Chondrocyte (in vitro differentiated cells): ENCODE measurements at regions not wholly inside any gene's neighbourhood (a gene's known extent, or its start where the extent isn't known, plus 50 kb on each side); places are given as distances from the start of the nearest gene placed in this dataset.
A peak's percentile ranks its signal among the peaks of the same experiment; 100 is the strongest.

Source experiments
- DNase-seq: peaks from one replicate; pipeline ENCODE4 v3.0.0; 2021; ENCODE audit warnings: mixed read lengths, low spot score
- H3K27ac Mint-ChIP-seq: one replicate; pipeline ENCODE4 v1.8.0; 2021; ENCODE audit warnings: mild to moderate bottlenecking, moderate library complexity, mixed read lengths; ENCODE audit not compliant: unreplicated experiment
- H3K27me3 Mint-ChIP-seq: 2 replicates; pipeline ENCODE4 v1.8.0; 2021; ENCODE audit warnings: low read depth, mixed read lengths
- H3K36me3 Mint-ChIP-seq: 2 replicates; pipeline ENCODE4 v1.8.0; 2021; ENCODE audit warnings: low read depth, mixed read lengths
- H3K4me1 Mint-ChIP-seq: 2 replicates; pipeline ENCODE4 v1.8.0; 2021; ENCODE audit warnings: low read depth, mild to moderate bottlenecking, mixed read lengths
- H3K4me3 Mint-ChIP-seq: one replicate; pipeline ENCODE4 v1.8.0; 2021; ENCODE audit warnings: mild to moderate bottlenecking, moderate library complexity, mixed read lengths; ENCODE audit not compliant: unreplicated experiment
- H3K9me3 Mint-ChIP-seq: 2 replicates; pipeline ENCODE4 v1.8.0; 2021; ENCODE audit warnings: low read depth, mixed read lengths
- TF ChIP-seq, protein P1 (sequence below): fragments of 200-600 bp; sonication (generic); IDR thresholded peaks from 2 replicates; pipeline ENCODE4 v1.5.0; 2021; ENCODE audit warnings: antibody characterized with exemption, mild to moderate bottlenecking, moderate library complexity

DNA sequence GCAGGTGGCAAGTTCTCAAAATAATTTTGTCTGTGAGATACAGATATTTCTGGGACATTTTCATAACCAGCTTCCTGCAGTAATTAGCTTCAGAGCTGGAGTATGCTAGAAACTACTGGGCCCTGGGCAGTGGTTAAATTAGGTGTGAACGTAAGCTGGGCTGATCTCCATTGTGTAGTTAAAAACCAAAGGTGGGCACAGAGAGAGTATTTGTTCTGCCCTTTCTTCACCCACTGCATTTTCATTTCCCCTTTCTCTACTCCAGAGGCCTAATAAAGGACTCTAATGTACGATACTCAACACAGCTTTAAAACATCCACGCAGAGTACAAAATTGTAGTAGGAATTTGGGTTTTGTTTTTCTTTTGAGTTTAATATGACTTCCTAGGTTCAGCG lies 252.7 kb downstream of the SPRY1 start:
- peak overlapping the region; percentile 38 for H3K4me3 Mint-ChIP-seq
- TF ChIP-seq, protein P1, sequence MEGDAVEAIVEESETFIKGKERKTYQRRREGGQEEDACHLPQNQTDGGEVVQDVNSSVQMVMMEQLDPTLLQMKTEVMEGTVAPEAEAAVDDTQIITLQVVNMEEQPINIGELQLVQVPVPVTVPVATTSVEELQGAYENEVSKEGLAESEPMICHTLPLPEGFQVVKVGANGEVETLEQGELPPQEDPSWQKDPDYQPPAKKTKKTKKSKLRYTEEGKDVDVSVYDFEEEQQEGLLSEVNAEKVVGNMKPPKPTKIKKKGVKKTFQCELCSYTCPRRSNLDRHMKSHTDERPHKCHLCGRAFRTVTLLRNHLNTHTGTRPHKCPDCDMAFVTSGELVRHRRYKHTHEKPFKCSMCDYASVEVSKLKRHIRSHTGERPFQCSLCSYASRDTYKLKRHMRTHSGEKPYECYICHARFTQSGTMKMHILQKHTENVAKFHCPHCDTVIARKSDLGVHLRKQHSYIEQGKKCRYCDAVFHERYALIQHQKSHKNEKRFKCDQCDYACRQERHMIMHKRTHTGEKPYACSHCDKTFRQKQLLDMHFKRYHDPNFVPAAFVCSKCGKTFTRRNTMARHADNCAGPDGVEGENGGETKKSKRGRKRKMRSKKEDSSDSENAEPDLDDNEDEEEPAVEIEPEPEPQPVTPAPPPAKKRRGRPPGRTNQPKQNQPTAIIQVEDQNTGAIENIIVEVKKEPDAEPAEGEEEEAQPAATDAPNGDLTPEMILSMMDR, result no peak
- H3K27ac Mint-ChIP-seq, result peak overlapping the region; percentile 99
- H3K27me3 Mint-ChIP-seq, result no peaks in the 10 kb centered on the region
- H3K4me1 Mint-ChIP-seq, result peaks cover 59% of the 10 kb centered on the region
- H3K36me3 Mint-ChIP-seq, result no peaks in the 10 kb centered on the region
- DNase-seq, result no peak
- no peaks in the 10 kb centered on the region for H3K9me3 Mint-ChIP-seq

DNA sequence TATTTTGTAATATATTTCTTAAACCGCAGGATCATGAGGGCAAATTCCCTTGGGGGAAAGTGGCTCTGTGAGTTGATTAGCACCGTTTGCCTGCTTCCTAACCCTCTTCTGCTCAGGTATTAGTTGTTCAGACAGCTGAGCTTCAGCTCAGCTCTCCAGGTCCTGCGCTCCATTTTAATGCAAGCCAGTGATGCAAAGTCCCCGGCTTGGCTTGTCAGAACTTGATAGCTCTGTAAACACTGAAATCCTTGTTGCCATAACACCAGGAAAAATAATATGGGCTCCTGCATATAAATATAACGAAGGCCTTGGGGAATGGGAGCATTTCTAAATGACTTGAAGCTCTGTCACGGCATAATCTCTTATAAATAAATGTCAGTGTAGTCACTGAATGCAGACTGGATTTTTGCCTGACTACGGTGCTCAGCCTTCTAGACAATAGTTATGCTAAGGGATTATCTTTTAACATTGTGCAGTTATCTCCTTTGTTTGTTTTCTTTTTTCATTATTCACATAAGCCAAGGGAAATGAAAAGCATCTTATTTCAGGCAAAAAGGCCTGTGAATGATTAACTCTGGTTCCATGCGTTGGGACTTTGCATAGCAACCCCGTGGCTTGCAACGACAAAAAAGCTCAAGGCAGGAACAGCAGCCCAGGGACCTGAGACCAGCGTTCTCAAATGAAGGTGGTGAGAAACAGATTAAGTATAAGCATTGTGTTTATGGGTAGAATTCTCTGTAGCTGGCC lies 253.2 kb downstream of the SPRY1 start:
- Mint-ChIP-seq H3K27me3 (no peaks in the 10 kb centered on the region), H3K4me1 (peaks cover 63% of the 10 kb centered on the region), H3K4me3 (peak overlapping the region; percentile 38), H3K27ac (peak overlapping the region; percentile 99), H3K9me3 (no peaks in the 10 kb centered on the region), H3K36me3 (no peaks in the 10 kb centered on the region)
- TF ChIP-seq, protein P1, result no peak
- DNase-seq, result no peak

DNA sequence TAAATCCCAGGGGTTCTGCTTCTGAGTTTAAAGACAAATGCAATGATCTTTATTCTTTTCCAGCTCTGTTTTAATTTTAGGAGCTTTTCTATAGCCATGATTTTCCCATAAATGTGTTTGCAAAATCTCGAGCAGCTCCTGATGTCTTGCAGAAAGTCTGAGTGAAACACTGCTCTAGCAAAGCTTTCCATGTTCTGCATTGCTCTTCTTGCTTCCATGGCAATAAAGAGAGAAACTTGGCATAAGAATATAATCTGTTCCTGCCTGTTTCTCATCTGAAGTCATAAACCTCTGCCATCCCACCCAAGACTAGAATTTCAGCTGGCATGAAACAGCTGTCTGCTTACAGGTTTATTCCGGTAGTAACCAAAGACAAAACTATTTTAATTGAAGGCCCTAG lies 254.5 kb downstream of the SPRY1 start:
- no peak for DNase-seq
- no peaks in the 10 kb centered on the region for H3K36me3 Mint-ChIP-seq
- TF ChIP-seq, protein P1, result no peak
- H3K4me3 Mint-ChIP-seq, result no peak overlapping the region
- peaks cover 72% of the 10 kb centered on the region for H3K4me1 Mint-ChIP-seq
- H3K9me3 Mint-ChIP-seq, result no peaks in the 10 kb centered on the region
- no peaks in the 10 kb centered on the region for H3K27me3 Mint-ChIP-seq
- peak overlapping the region; percentile 38 for H3K27ac Mint-ChIP-seq

DNA sequence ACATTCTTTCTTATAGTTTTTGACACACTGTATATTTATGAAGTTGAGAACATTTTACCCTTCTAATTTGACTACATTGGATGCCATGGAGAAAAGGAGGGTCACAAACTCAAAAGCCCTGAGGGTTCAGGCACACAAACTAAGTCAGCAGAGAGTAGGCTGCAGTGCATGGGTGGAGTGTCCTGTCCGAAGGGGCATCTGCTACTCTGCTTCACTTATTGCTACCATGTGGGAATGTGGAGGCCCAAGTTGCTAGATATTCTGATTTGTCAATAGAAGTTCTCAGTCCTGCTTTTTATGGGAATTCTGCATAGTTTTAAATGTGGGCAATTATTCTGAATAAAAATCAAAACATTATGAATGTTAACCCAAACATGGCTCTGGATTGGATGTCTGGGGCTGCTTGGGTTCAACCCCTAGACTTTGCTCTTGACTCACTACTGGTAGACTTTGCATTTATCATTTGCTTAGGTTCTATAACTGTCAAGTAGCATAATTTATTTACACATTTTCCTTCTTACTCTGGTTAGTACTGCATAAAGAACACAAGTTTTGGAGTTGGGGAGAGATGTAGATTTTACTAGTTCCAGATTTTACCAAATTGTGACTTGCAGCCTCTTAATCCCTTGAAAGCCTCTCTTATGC lies 255.1 kb downstream of the SPRY1 start:
- Mint-ChIP-seq H3K9me3 (no peaks in the 10 kb centered on the region), H3K4me3 (no peak overlapping the region), H3K27me3 (no peaks in the 10 kb centered on the region), H3K4me1 (peaks cover 72% of the 10 kb centered on the region), H3K36me3 (no peaks in the 10 kb centered on the region), H3K27ac (peak overlapping the region; percentile 38)
- no peak for DNase-seq
- TF ChIP-seq, protein P1, result no peak

DNA sequence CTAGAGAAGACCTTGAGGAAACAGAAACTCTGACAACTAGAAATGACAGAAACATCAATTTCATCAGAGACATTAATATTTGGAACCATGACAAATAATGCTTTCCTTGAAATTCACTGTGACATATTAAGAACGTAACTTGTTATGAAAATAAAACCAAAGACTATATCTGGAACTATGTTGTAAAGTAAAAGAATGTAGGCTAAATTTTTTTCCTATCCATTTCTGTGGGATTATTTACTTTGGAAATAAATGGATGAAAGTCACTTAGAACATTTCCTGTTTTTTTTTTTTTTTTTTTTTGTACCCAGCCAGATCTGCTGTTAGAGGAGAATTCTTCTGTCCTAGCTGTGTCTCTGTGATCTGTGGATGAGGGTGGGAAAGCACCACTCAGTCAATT lies 255.9 kb downstream of the SPRY1 start:
- TF ChIP-seq, protein P1, result no peak
- Mint-ChIP-seq H3K9me3 (no peaks in the 10 kb centered on the region), H3K4me1 (peaks cover 72% of the 10 kb centered on the region), H3K27me3 (no peaks in the 10 kb centered on the region), H3K4me3 (no peak overlapping the region), H3K36me3 (peaks cover 4% of the 10 kb centered on the region), H3K27ac (peak overlapping the region; percentile 38)
- no peak for DNase-seq
